H1 (cell line): ENCODE measurements at regions not wholly inside any gene's neighbourhood (a gene's known extent, or its start where the extent isn't known, plus 50 kb on each side); places are given as distances from the start of the nearest gene placed in this dataset.

Experiments used
- CTCF ChIA-PET: fragments of 300-600 bp; sonication (Branson Sonifier 250); formaldehyde crosslinking; loops from one replicate; lab custom pipeline; 2021; ENCODE audit not compliant: partially characterized antibody; lab: Charles Lee
- POLR2A ChIA-PET: fragments of 300-600 bp; sonication (Branson Sonifier 250); formaldehyde crosslinking; loops from one replicate; lab custom pipeline; 2021; ENCODE audit warnings: inconsistent platforms; ENCODE audit not compliant: partially characterized antibody; lab: Charles Lee
- DNase-seq, 2 experiments: peaks; one replicate each; pipeline versions ENCODE4 v3.0.0 to v3.0.0-alpha.2; 2010 to 2022; ENCODE audit warnings: low spot score in 2 of 2, low read depth in 1 of 2, mixed read lengths in 1 of 2
- FAIRE-seq: peaks from 2 replicates; lab custom pipeline; 2011; peaks lifted over from hg19 to GRCh38; lab: Jason Lieb, UNC
- H2AFZ ChIP-seq: 2 replicates; pipeline ENCODE4 v1.8.1; 2012; ENCODE audit warnings: low read length, inconsistent platforms
- H2AK5ac ChIP-seq: 2 replicates; pipeline ENCODE4 v1.6.1; 2013; ENCODE audit warnings: low read depth, low read length
- H2BK120ac ChIP-seq: replicated peaks from 2 replicates; pipeline ENCODE3; 2013; ENCODE audit warnings: low read depth, low read length, inconsistent platforms
- H2BK12ac ChIP-seq: 2 replicates; pipeline ENCODE4 v1.6.1; 2013; ENCODE audit warnings: low read depth, low read length
- H2BK15ac ChIP-seq: 2 replicates; pipeline ENCODE4 v1.6.1; 2013; ENCODE audit warnings: low read length
- H2BK20ac ChIP-seq: 2 replicates; pipeline ENCODE4 v1.6.1; 2013; ENCODE audit warnings: low read length
- H2BK5ac ChIP-seq: 2 replicates; pipeline ENCODE4 v1.6.1; 2013; ENCODE audit warnings: low read depth, low read length
- H3K14ac ChIP-seq: 2 replicates; pipeline ENCODE4 v1.6.1; 2013; ENCODE audit warnings: inconsistent platforms; ENCODE audit not compliant: insufficient read length
- H3K18ac ChIP-seq: 2 replicates; pipeline ENCODE4 v1.6.1; 2013; ENCODE audit warnings: low read length; ENCODE audit errors: extremely low read depth
- H3K23ac ChIP-seq: 2 replicates; pipeline ENCODE4 v1.6.1; 2013; ENCODE audit warnings: inconsistent platforms; ENCODE audit not compliant: insufficient read length
- H3K23me2 ChIP-seq: 2 replicates; pipeline ENCODE4 v1.6.1; 2013; ENCODE audit warnings: low read depth, low read length
- H3K27ac ChIP-seq: 2 replicates; pipeline ENCODE4 v1.6.1; 2011; ENCODE audit warnings: low read depth, low read length, inconsistent platforms
- H3K27me3 ChIP-seq, 4 experiments: replicated peaks in 1 of 4; 1 replicate in 1 of 4; 2 replicates in 3 of 4; pipeline versions ENCODE4 v1.6.1 to v1.8.1; 2011 to 2013; ENCODE audit warnings: low read length in 3 of 4, mild to moderate bottlenecking in 3 of 4, inconsistent platforms in 2 of 4, mixed read lengths in 2 of 4, moderate library complexity in 1 of 4; ENCODE audit not compliant: control insufficient read depth in 3 of 4, insufficient read depth in 3 of 4; ENCODE audit errors: extremely low read depth in 1 of 4
- H3K36me3 ChIP-seq, 4 experiments: 2 replicates each; pipeline versions ENCODE4 v1.6.1 to v1.8.1; 2011 to 2013; ENCODE audit warnings: mild to moderate bottlenecking in 4 of 4, low read length in 3 of 4, moderate library complexity in 2 of 4, control low read depth in 1 of 4, inconsistent platforms in 1 of 4; ENCODE audit not compliant: insufficient read depth in 4 of 4, control insufficient read depth in 2 of 4
- H3K4ac ChIP-seq: replicated peaks from 2 replicates; pipeline ENCODE3; 2013; ENCODE audit warnings: low read length, low read depth, mixed read lengths, inconsistent platforms; ENCODE audit not compliant: insufficient read length
- H3K4me1 ChIP-seq, 4 experiments: replicated peaks in 1 of 4; 1 replicate in 1 of 4; 2 replicates in 3 of 4; pipeline versions ENCODE4 v1.6.1 to v1.8.1; 2011 to 2013; ENCODE audit warnings: low read length in 3 of 4, inconsistent platforms in 2 of 4, mixed read lengths in 1 of 4; ENCODE audit not compliant: insufficient read depth in 4 of 4, control insufficient read depth in 3 of 4
- H3K4me2 ChIP-seq, 2 experiments: 2 replicates each; pipeline versions ENCODE4 v1.6.1 to v1.8.1; 2011 to 2013; ENCODE audit warnings: low read depth in 2 of 2, low read length in 2 of 2, control low read depth in 1 of 2, inconsistent platforms in 1 of 2, mild to moderate bottlenecking in 1 of 2; ENCODE audit not compliant: insufficient read depth in 1 of 2
- H3K4me3 ChIP-seq, 4 experiments: fragments of 200-600, 300-600 bp in 1 of 4; sonication (generic), shearing (Covaris generic), sonication (Bioruptor Twin) in 1 of 4; 2 replicates each; pipeline versions ENCODE4 v1.5.1 to v1.8.1; 2011 to 2016; ENCODE audit warnings: low read length in 4 of 4, low read depth in 3 of 4, control low read depth in 2 of 4, inconsistent platforms in 2 of 4, mild to moderate bottlenecking in 2 of 4, mixed read lengths in 1 of 4, moderate library complexity in 1 of 4; ENCODE audit not compliant: insufficient read depth in 2 of 4; ENCODE audit errors: extremely low read depth in 1 of 4
- H3K56ac ChIP-seq: replicated peaks from 2 replicates; pipeline ENCODE3; 2013; ENCODE audit warnings: low read depth, mild to moderate bottlenecking, mixed read lengths, low read length, inconsistent platforms; ENCODE audit not compliant: insufficient read length
- H3K79me1 ChIP-seq: 2 replicates; pipeline ENCODE4 v1.6.1; 2013; ENCODE audit warnings: low read depth, low read length, control low read depth
- H3K79me2 ChIP-seq, 2 experiments: 2 replicates each; pipeline versions ENCODE4 v1.6.1 to v1.8.1; 2012 to 2013; ENCODE audit warnings: low read length in 2 of 2, mild to moderate bottlenecking in 2 of 2, inconsistent platforms in 1 of 2; ENCODE audit not compliant: insufficient read depth in 2 of 2, control insufficient read depth in 1 of 2
- H3K9ac ChIP-seq, 4 experiments: replicated peaks in 1 of 4; 1 replicate in 1 of 4; 2 replicates in 3 of 4; pipeline versions ENCODE4 v1.6.1 to v1.8.1; 2011 to 2013; ENCODE audit warnings: low read depth in 3 of 4, low read length in 3 of 4, control low read depth in 2 of 4, mild to moderate bottlenecking in 2 of 4, moderate library complexity in 2 of 4, inconsistent platforms in 1 of 4; ENCODE audit errors: extremely low read depth in 1 of 4
- H3K9me3 ChIP-seq, 2 experiments: 2 replicates each; pipeline versions ENCODE4 v1.6.1 to v1.8.1; 2012 to 2013; ENCODE audit warnings: mild to moderate bottlenecking in 2 of 2, moderate library complexity in 2 of 2, control low read depth in 1 of 2, inconsistent platforms in 1 of 2, low read depth in 1 of 2, low read length in 1 of 2, mixed read lengths in 1 of 2; ENCODE audit not compliant: insufficient read depth in 2 of 2
- H4K20me1 ChIP-seq, 2 experiments: replicated peaks in 1 of 2; 2 replicates each; pipeline versions ENCODE3 to v1.8.1; 2011 to 2013; ENCODE audit warnings: inconsistent platforms in 2 of 2, low read length in 2 of 2, mild to moderate bottlenecking in 1 of 2; ENCODE audit not compliant: insufficient read depth in 2 of 2, control insufficient read depth in 1 of 2
- H4K5ac ChIP-seq: 2 replicates; pipeline ENCODE4 v1.6.1; 2013; ENCODE audit warnings: low read length, low read depth, mixed read lengths, inconsistent platforms; ENCODE audit not compliant: insufficient read length
- H4K8ac ChIP-seq: 2 replicates; pipeline ENCODE4 v1.8.0; 2013; ENCODE audit warnings: mild to moderate bottlenecking, moderate library complexity, low read length, inconsistent platforms; ENCODE audit not compliant: insufficient read depth; ENCODE audit errors: extremely low read depth
- H4K91ac ChIP-seq: replicated peaks from 2 replicates; pipeline ENCODE3; 2013; ENCODE audit warnings: low read length, mixed read lengths, inconsistent platforms; ENCODE audit not compliant: insufficient read length
- BACH1 ChIP-seq: IDR thresholded peaks from 2 replicates; pipeline ENCODE4 v1.6.1; 2012; ENCODE audit warnings: low read length, improper control_type of control experiment
- CREB1 ChIP-seq: IDR thresholded peaks from 2 replicates; pipeline ENCODE4 v1.6.1; 2012; ENCODE audit warnings: inconsistent platforms
- CTBP2 ChIP-seq: IDR thresholded peaks from 2 replicates; pipeline ENCODE4 v1.7.0; 2011; ENCODE audit warnings: borderline replicate concordance, mild to moderate bottlenecking, moderate library complexity, mixed read lengths, low read length; ENCODE audit not compliant: insufficient read depth, insufficient read length
- FOSL1 ChIP-seq: IDR thresholded peaks from 2 replicates; pipeline ENCODE4 v1.6.1; 2011; ENCODE audit warnings: mild to moderate bottlenecking, low read depth, low read length, moderate library complexity; ENCODE audit not compliant: insufficient read depth
- GABPA ChIP-seq: IDR thresholded peaks from 2 replicates; pipeline ENCODE4 v1.6.1; 2011; ENCODE audit warnings: mild to moderate bottlenecking, low read length, moderate library complexity, borderline replicate concordance; ENCODE audit not compliant: insufficient read depth
- JUND ChIP-seq: IDR thresholded peaks from 2 replicates; pipeline ENCODE4 v1.6.1; 2011; ENCODE audit warnings: mild to moderate bottlenecking, improper control_type of control experiment, low read length
- KDM5A ChIP-seq: fragments of 200-600 bp; IDR thresholded peaks from 2 replicates; pipeline ENCODE4 v1.7.1; 2012; ENCODE audit warnings: mild to moderate bottlenecking, low read length, inconsistent platforms, mixed read lengths
- NRF1 ChIP-seq: IDR thresholded peaks from 2 replicates; pipeline ENCODE4 v1.6.1; 2011; ENCODE audit warnings: mild to moderate bottlenecking, low read depth, low read length, improper control_type of control experiment
- POLR2AphosphoS5 ChIP-seq: IDR thresholded peaks from 2 replicates; pipeline ENCODE4 v1.6.1; 2011; ENCODE audit warnings: low read depth, low read length
- POU5F1 ChIP-seq: IDR thresholded peaks from 2 replicates; pipeline ENCODE4 v1.6.1; 2011; ENCODE audit warnings: low read depth, mild to moderate bottlenecking, low read length, moderate library complexity
- SAP30 ChIP-seq: fragments of 300-600 bp; sonication (generic); IDR thresholded peaks from 2 replicates; pipeline ENCODE4 v1.7.1; 2012; ENCODE audit warnings: low read length, moderate library complexity, mild to moderate bottlenecking, inconsistent platforms; ENCODE audit not compliant: insufficient read depth, insufficient replicate concordance
- SP2 ChIP-seq: IDR thresholded peaks from 2 replicates; pipeline ENCODE4 v1.6.1; 2012; ENCODE audit warnings: mild to moderate bottlenecking, low read length, inconsistent platforms
- SP4 ChIP-seq: IDR thresholded peaks from 2 replicates; pipeline ENCODE4 v1.6.1; 2012; ENCODE audit warnings: low read length, inconsistent platforms
- SRF ChIP-seq: IDR thresholded peaks from 2 replicates; pipeline ENCODE4 v1.6.1; 2011; ENCODE audit warnings: mild to moderate bottlenecking, low read depth, low read length, moderate library complexity
- SUZ12 ChIP-seq: fragments of 200-600 bp; sonication (generic); IDR thresholded peaks from 2 replicates; pipeline ENCODE4 v1.6.1; 2012; ENCODE audit warnings: mild to moderate bottlenecking, inconsistent platforms, low read length, moderate library complexity, mixed read lengths
- ZNF274 ChIP-seq: IDR thresholded peaks from 2 replicates; pipeline ENCODE4 v1.7.0; 2012; ENCODE audit warnings: low read length, borderline replicate concordance; ENCODE audit errors: extremely low read depth
- WGBS, 2 experiments: shearing (Covaris generic) in 1 of 2; methylation state at CpG; one replicate each; pipeline versions ENCODE4 v1.1.6 to v1.1.7; 2013 to 2015; ENCODE audit warnings: low lambda C conversion rate in 2 of 2, mixed read lengths in 2 of 2, inconsistent platforms in 1 of 2, low coverage in 1 of 2, missing lambda C conversion rate in 1 of 2; ENCODE audit not compliant: insufficient replicate concordance in 2 of 2, insufficient coverage in 1 of 2, insufficient read length in 1 of 2; ENCODE audit errors: extremely low coverage in 1 of 2, missing lambda C conversion rate in 1 of 2; 5-methylcytosine and 5-hydroxymethylcytosine counted together

DNA sequence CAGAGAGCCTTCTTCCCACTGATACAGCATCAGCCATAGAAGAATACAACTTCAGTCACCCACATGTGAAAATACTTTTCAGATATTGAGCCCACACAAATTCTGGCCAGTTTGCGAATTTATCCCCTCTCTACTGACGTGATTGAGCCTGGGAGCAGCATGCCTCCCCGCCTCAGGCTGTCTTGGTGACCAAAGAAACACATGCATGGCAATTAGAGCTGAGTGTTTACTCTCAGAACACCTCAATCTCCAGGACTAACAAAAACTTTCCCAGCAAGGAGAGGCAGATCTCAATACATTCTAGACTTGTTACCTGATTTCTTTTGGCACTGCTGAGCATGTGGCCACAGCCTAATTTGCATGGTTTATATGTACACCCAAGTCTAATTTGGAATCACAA, 122.5 kb downstream of the TMEM26 start:
- Histone ChIP-seq H2BK5ac (no peak overlapping the region), H2BK15ac (no peak overlapping the region), H3K4me2 (no peak overlapping the region), H3K27ac (no peak overlapping the region), H3K14ac (no peak overlapping the region), H3K4me1 (no peaks in the 10 kb centered on the region), H2BK120ac (no peak overlapping the region), H2BK12ac (no peak overlapping the region), H3K56ac (no peak overlapping the region), H3K18ac (no peak overlapping the region), H4K91ac (no peak overlapping the region), H4K8ac (no peak overlapping the region), H3K23me2 (no peaks in the 10 kb centered on the region), H3K4ac (no peak overlapping the region), H3K36me3 (peaks cover 0 to 3% (median 0%) of the 10 kb centered on the region in 4 experiments; a peak in 1 of 8 replicates), H3K79me1 (no peaks in the 10 kb centered on the region), H2AFZ (no peak overlapping the region), H4K5ac (no peak overlapping the region), H2AK5ac (no peak overlapping the region), H2BK20ac (no peak overlapping the region), H3K27me3 (no peaks in the 10 kb centered on the region), H3K4me3 (no peak overlapping the region), H3K23ac (no peak overlapping the region), H4K20me1 (no peaks in the 10 kb centered on the region), H3K79me2 (no peaks in the 10 kb centered on the region), H3K9ac (no peak overlapping the region), H3K9me3 (peaks cover 0 to 7% of the 10 kb centered on the region in 2 experiments; a peak in 2 of 4 replicates)
- DNase-seq (no peak), FAIRE-seq (no peak)
- CTCF ChIA-PET = interaction anchor here (1.1 kb wide), 1 partner anchor 47 kb away, joined by 3 read pairs; no protein-coding TSS in a partner anchor
- TF ChIP-seq SP4 (no peak), POLR2AphosphoS5 (no peak), CTBP2 (no peak), JUND (no peak), SP2 (no peak), ZNF274 (no peak), NRF1 (no peak), POU5F1 (no peak), CREB1 (no peak), SAP30 (no peak), SRF (no peak), GABPA (no peak), KDM5A (no peak), FOSL1 (no peak), BACH1 (no peak), SUZ12 (no peak)
- POLR2A ChIA-PET = no interaction called here
- 93% methylated on average over 3 of the region's 3 CpGs; no CpG with 5 or more reads in 1 of the 2 experiments for WGBS, 2 experiments
